Sigmoid colon (tissue), 6 donors: ENCODE measurements at regions not wholly inside any gene's neighbourhood (a gene's known extent, or its start where the extent isn't known, plus 50 kb on each side); places are given as distances from the start of the nearest gene placed in this dataset.

ENCODE experiments used
- DNase-seq: peaks from one replicate; pipeline ENCODE4 v3.0.0-alpha.2; 2019
- H3K27ac ChIP-seq, 4 donors: fragments of 200-600 bp; sonication (generic); one replicate each; pipeline ENCODE4 v1.5.1; 2016 to 2019; ENCODE audit warnings: mild to moderate bottlenecking in 1 of 4
- H3K27me3 ChIP-seq, 3 donors: fragments of 200-600 bp; sonication (generic); one replicate each; pipeline ENCODE4 v1.5.1; 2019; ENCODE audit warnings: mild to moderate bottlenecking in 1 of 3
- H3K36me3 ChIP-seq, 4 donors: fragments of 200-600 bp; sonication (generic); one replicate each; pipeline ENCODE4 v1.5.1; 2016 to 2019
- H3K4me1 ChIP-seq, 4 donors: fragments of 200-600 bp; sonication (generic); one replicate each; pipeline ENCODE4 v1.5.1; 2017 to 2019
- H3K4me3 ChIP-seq, 4 donors: fragments of 200-600 bp; sonication (generic); one replicate each; pipeline ENCODE4 v1.5.1; 2017 to 2019; ENCODE audit warnings: mild to moderate bottlenecking in 2 of 4, moderate library complexity in 1 of 4
- H3K9me3 ChIP-seq, 4 donors: fragments of 200-600 bp in 3 of 4; sonication (generic) in 3 of 4; one replicate each; pipeline versions ENCODE4 v1.5.1 to v1.6.1; 2013 to 2019
- CTCF ChIP-seq, 4 experiments: fragments of 450-650 bp in 3 of 4; fragments of 200-600 bp in 1 of 4; IDR thresholded peaks; one replicate each; pipeline ENCODE4 v1.5.1; 2016 to 2019; ENCODE audit warnings: antibody characterized with exemption in 4 of 4, mild to moderate bottlenecking in 3 of 4, moderate library complexity in 2 of 4
- EP300 ChIP-seq, 4 donors: sonication (generic); formaldehyde crosslinking; IDR thresholded peaks; one replicate each; pipeline ENCODE4 v1.6.1; 2017; ENCODE audit warnings: antibody characterized with exemption in 4 of 4
- POLR2A ChIP-seq, 2 donors: fragments of 450-650 bp; IDR thresholded peaks; one replicate each; pipeline ENCODE4 v1.6.1; 2016; ENCODE audit warnings: antibody characterized with exemption in 2 of 2, mild to moderate bottlenecking in 2 of 2, moderate library complexity in 2 of 2
- POLR2AphosphoS5 ChIP-seq, 4 donors: sonication (generic); formaldehyde crosslinking; IDR thresholded peaks; one replicate each; pipeline ENCODE4 v1.6.1; 2017; ENCODE audit warnings: antibody characterized with exemption in 4 of 4
- WGBS, 2 donors: extraction: QIAGEN DNeasy Blood & Tissue Kit; methylation state at CpG; one replicate each; pipeline ENCODE4 v1.1.7; 2013; 5-methylcytosine and 5-hydroxymethylcytosine counted together
- intact Hi-C: fragments of 100-400 bp; cut with DNase I; formaldehyde crosslinking; loops from one replicate; pipeline ENCODE4 v1.15.1; 2023
- donor health status: healthy with polysubstance abuse.
- donor health status: healthy.

DNA sequence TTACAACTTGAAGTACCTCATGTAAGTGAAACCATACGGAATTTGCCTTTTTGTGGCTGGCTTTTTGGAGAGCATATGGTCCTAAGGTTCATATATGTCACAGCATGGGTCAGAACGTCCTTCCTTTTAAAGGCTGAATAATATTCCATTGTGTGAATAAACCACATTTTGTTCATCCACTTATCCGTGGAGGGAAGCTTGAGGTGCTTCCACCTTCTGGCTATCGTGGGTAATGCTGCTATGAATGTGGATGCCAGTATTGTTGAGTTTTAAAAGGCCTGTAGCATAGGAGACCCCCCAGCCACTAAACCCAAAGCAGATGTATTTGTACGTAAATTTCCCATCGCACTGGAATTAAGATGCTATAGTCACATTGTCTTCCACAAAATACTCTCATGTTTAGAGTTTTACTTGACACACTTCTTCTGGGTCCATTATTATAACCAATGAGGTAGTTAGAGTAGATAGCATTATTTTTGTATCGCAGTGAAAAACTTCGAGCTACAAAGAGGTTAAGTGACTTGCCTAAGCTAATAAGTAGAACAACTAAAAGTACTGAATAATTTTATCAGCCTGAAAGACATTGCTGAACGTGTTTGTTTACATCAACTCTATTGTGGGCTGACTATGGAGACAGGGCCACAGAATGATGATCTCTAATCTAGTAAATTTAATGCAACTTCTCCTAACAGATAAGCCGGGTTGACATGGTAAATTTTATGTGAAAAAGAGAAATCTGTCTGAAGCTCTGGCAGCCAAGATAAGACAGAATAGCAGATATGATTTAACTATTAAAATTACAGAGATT lies 183.0 kb upstream of the CTBP2 start:
- H3K36me3 ChIP-seq = no peaks in the 10 kb centered on the region
- H3K27me3 ChIP-seq = no peaks in the 10 kb centered on the region
- 67% methylated on average over 10 of the region's 10 CpGs for WGBS, 2 donors
- DNase-seq = no peak
- H3K27ac ChIP-seq = no peak overlapping the region
- H3K4me3 ChIP-seq = no peak overlapping the region
- TF ChIP-seq CTCF (IDR thresholded peaks at IDR 0.05) (peak in 3 of 4 experiments; percentile 30 to 54 (median 33)), POLR2A (IDR thresholded peaks at IDR 0.05) (no peak), EP300 (IDR thresholded peaks at IDR 0.05) (no peak)
- intact Hi-C loops = loop anchor here (10.0 kb wide), 1 partner anchor 179 kb away; the partner anchor contains the start of gene CTBP2
- H3K4me1 ChIP-seq = no peaks in the 10 kb centered on the region
- no peaks in the 10 kb centered on the region for H3K9me3 ChIP-seq

DNA sequence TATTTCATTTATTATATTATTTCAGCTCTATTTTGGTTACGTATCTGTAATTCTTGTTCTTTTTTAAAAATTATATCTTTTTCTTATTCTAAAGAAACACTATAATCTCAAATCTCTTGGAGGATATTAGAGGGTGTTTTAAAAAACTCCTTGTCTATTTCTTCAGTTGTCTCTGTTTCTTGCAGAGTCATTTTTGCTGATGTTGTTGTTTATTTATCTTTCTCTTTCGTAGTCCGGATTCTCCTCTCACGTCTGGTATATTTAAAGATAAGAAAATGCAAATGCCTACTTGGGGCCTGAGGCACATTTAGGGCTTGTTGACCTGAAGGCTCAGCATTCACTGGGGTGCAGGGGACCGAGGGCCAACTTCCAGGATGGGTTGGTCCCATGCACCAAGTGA lies 181.2 kb upstream of the CTBP2 start:
- no peak for TF ChIP-seq POLR2A (IDR thresholded peaks at IDR 0.05)
- TF ChIP-seq CTCF (IDR thresholded peaks at IDR 0.05) = no peak
- TF ChIP-seq POLR2AphosphoS5 (IDR thresholded peaks at IDR 0.05) = no peak
- no peak for TF ChIP-seq EP300 (IDR thresholded peaks at IDR 0.05)
- Histone ChIP-seq H3K27me3 (no peaks in the 10 kb centered on the region), H3K36me3 (no peaks in the 10 kb centered on the region), H3K4me3 (no peak overlapping the region), H3K27ac (no peak overlapping the region), H3K4me1 (no peaks in the 10 kb centered on the region), H3K9me3 (no peaks in the 10 kb centered on the region)
- WGBS, 2 donors = 86 to 90% methylated on average over 5 of the region's 5 CpGs
- intact Hi-C loops = loop anchor here (10.0 kb wide), 1 partner anchor 177 kb away; the partner anchor contains the start of gene CTBP2
- DNase-seq = no peak

GRCh38 chr10:125340903-125341302 lies 180.5 kb upstream of the CTBP2 start:
- Histone ChIP-seq H3K4me3 (no peak overlapping the region), H3K4me1 (no peaks in the 10 kb centered on the region), H3K27me3 (no peaks in the 10 kb centered on the region), H3K9me3 (no peaks in the 10 kb centered on the region), H3K36me3 (no peaks in the 10 kb centered on the region), H3K27ac (no peak overlapping the region)
- TF ChIP-seq POLR2A (IDR thresholded peaks at IDR 0.05) = no peak
- TF ChIP-seq EP300 (IDR thresholded peaks at IDR 0.05) = no peak
- no peak for TF ChIP-seq CTCF (IDR thresholded peaks at IDR 0.05)
- no peak for TF ChIP-seq POLR2AphosphoS5 (IDR thresholded peaks at IDR 0.05)
- DNase-seq = no peak
- intact Hi-C loops = loop anchor here (10.0 kb wide), 1 partner anchor 176 kb away; the partner anchor contains the start of gene CTBP2
- 83 to 87% methylated on average over 4 of the region's 4 CpGs for WGBS, 2 donors

DNA sequence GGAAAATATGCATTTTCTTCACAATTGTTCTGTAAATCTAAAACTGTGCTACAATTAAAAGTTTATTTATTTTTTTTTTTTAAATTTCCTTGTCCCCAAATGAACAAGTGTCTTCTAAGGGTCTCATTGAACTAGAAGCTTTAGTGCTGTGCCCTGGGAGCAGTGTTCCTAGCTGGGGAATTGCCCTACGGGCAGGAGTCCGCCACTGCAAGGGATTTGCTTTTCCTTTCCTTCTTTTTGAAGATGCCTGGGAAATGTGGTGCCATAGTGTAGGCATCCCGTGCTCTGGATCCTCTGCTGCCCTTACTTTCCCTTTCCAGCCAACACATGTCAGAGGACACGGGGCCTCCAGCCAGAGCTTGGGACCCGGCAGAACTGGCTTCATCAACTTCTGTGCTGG lies 177.1 kb upstream of the CTBP2 start:
- Histone ChIP-seq H3K4me1 (no peaks in the 10 kb centered on the region), H3K36me3 (no peaks in the 10 kb centered on the region), H3K9me3 (no peaks in the 10 kb centered on the region), H3K4me3 (no peak overlapping the region), H3K27ac (no peak overlapping the region), H3K27me3 (no peaks in the 10 kb centered on the region)
- DNase-seq = no peak
- no peak for TF ChIP-seq POLR2AphosphoS5 (IDR thresholded peaks at IDR 0.05)
- no peak for TF ChIP-seq POLR2A (IDR thresholded peaks at IDR 0.05)
- TF ChIP-seq CTCF (IDR thresholded peaks at IDR 0.05) = no peak
- TF ChIP-seq EP300 (IDR thresholded peaks at IDR 0.05) = no peak
- 79 to 86% methylated on average over 5 of the region's 5 CpGs for WGBS, 2 donors
- intact Hi-C loops = no loop called here
